ENCODE measurements at regions not wholly inside any gene's neighbourhood (a gene's known extent, or its start where the extent isn't known, plus 50 kb on each side); places are given as distances from the start of the nearest gene placed in this dataset.

DNA sequence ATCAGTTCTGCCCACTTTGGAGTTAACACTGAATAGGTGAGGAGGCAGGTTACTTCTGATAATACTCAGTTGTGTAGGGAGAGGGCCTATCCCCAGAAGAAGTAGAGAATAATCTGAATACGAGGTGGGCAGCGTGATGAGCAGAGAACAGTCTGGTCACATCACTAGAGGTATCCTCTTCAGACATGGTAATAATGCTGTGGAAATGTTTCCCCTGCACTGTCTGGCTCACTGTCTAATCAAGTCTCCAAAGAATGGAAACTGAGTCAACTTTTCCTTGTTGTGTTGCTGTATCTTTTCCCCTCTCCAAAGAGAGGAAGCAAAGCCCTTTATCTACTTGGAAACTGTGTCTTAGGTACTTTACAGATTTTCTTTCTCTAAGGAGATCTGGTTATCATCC lies 110.9 kb upstream of the ANKRD55 start:
- Histone ChIP-seq H3K4me3 (no peak overlapping the region), H3K36me3 (no peaks in the 10 kb centered on the region), H3K9me3 (no peaks in the 10 kb centered on the region), H3K27ac (no peak overlapping the region), H3K4me1 (no peaks in the 10 kb centered on the region), H3K27me3 (no peaks in the 10 kb centered on the region)
- no peak for ATAC-seq
- intact Hi-C loops (cut with DNase I; ENCODE audit: low total_unique reads) = no loop called here
- no peak for TF ChIP-seq POLR2A (IDR thresholded peaks at IDR 0.05)
- TF ChIP-seq, protein P1, sequence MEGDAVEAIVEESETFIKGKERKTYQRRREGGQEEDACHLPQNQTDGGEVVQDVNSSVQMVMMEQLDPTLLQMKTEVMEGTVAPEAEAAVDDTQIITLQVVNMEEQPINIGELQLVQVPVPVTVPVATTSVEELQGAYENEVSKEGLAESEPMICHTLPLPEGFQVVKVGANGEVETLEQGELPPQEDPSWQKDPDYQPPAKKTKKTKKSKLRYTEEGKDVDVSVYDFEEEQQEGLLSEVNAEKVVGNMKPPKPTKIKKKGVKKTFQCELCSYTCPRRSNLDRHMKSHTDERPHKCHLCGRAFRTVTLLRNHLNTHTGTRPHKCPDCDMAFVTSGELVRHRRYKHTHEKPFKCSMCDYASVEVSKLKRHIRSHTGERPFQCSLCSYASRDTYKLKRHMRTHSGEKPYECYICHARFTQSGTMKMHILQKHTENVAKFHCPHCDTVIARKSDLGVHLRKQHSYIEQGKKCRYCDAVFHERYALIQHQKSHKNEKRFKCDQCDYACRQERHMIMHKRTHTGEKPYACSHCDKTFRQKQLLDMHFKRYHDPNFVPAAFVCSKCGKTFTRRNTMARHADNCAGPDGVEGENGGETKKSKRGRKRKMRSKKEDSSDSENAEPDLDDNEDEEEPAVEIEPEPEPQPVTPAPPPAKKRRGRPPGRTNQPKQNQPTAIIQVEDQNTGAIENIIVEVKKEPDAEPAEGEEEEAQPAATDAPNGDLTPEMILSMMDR (IDR thresholded peaks at IDR 0.05 in 4 of 5, conservative IDR thresholded peaks at IDR 0.05 in 1 of 5) = no peak
- in situ Hi-C loops (cut with MboI; ENCODE audit: low sequenced_read_pairs in 4 of 4) = no loop called here
- DNase-seq = no peak

DNA sequence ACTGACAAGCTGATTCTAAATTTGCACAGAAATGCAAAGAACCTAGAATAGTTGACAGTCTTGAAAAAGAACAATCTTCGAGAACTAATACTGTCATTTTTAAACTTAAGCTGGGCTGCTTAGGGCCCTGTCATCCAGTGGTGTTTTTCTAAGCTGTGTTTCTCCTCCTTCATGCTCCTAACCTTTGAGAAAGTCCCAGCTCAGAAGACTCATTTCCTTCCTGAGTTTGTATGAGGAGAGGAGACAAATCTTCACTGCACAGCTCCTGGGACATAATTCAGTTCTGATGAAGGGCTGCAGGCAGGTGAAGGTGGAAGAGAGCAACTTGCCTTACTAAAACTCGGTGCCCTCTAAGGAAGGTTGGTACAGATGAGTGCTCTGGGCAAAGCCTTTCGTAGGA lies 109.5 kb upstream of the ANKRD55 start:
- TF ChIP-seq POLR2A (IDR thresholded peaks at IDR 0.05) = no peak
- TF ChIP-seq, protein P1 (IDR thresholded peaks at IDR 0.05 in 4 of 5, conservative IDR thresholded peaks at IDR 0.05 in 1 of 5) = no peak
- intact Hi-C loops (cut with DNase I; ENCODE audit: low total_unique reads) = no loop called here
- DNase-seq (no peak), ATAC-seq (no peak)
- Histone ChIP-seq H3K9me3 (no peaks in the 10 kb centered on the region), H3K4me1 (no peaks in the 10 kb centered on the region), H3K36me3 (no peaks in the 10 kb centered on the region), H3K27ac (no peak overlapping the region), H3K27me3 (no peaks in the 10 kb centered on the region), H3K4me3 (no peak overlapping the region)
- in situ Hi-C loops (cut with MboI; ENCODE audit: low sequenced_read_pairs in 4 of 4) = no loop called here

DNA sequence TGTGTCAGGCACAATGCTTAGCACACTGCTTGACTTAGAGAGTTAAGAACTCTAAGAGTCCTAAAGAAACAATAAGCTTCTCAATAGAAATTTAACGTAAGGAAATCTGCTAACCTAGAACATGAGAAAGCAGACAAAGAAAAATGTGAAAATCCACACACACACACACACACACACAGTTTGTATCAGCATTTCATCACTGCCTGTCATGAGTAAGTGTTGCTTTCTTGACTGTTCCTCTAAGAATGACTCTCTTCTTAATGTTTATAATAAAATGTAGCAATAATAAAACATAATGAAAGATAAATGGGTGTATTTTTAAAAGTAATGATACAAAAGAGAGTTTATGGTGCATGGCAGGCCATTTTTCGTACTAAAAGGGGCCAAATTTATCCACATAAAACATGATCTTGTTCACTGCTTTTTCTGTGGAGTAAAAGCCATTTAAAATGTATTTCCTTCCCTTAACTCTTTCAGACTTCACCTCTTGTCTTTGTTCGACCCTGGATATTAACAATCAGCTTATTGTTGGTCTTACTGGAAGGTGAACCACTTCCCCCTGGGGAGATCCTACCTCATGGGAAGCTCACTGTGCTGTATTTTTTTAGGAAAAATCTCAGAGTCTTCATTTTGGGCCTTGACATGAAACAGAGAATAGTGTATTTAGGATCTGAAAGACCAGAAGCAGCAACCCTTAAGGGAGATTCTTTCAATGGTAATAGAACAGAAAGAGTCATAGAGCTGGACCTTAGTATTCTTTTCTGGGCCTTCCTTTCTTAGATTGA lies 107.3 kb upstream of the ANKRD55 start:
- Histone ChIP-seq H3K4me1 (no peaks in the 10 kb centered on the region), H3K9me3 (no peaks in the 10 kb centered on the region), H3K4me3 (no peak overlapping the region), H3K27ac (no peak overlapping the region), H3K36me3 (no peaks in the 10 kb centered on the region), H3K27me3 (no peaks in the 10 kb centered on the region)
- intact Hi-C loops (cut with DNase I; ENCODE audit: low total_unique reads) = no loop called here
- TF ChIP-seq POLR2A (IDR thresholded peaks at IDR 0.05) = no peak
- TF ChIP-seq, protein P1 (IDR thresholded peaks at IDR 0.05 in 4 of 5, conservative IDR thresholded peaks at IDR 0.05 in 1 of 5) = no peak
- DNase-seq (no peak), ATAC-seq (no peak)
- in situ Hi-C loops (cut with MboI; ENCODE audit: low sequenced_read_pairs in 4 of 4) = no loop called here

DNA sequence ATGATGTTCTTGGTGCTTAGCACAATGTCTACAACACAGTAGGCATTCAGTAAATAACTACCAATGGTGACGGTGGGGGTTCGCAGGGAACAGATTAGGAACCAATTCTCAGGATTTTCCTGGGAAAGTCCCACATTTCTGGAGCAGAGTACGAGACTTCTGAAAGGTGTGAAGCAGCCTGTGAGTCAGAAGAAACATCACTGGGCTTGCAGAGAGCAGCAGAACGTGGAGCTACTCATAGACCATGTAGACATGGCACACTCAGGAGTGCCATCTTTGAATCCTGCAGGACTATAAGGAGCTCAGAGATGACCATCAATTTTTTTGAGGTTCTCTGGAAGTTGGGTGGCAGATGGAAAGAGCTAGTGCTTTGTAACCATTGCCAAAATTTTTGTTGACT lies 106.6 kb upstream of the ANKRD55 start:
- no peak for DNase-seq
- no peak for ATAC-seq
- no peak overlapping the region for H3K4me3 ChIP-seq
- no peaks in the 10 kb centered on the region for H3K9me3 ChIP-seq
- in situ Hi-C loops (cut with MboI; ENCODE audit: low sequenced_read_pairs in 4 of 4) (no loop called here), intact Hi-C loops (cut with DNase I; ENCODE audit: low total_unique reads) (no loop called here)
- no peaks in the 10 kb centered on the region for H3K4me1 ChIP-seq
- H3K36me3 ChIP-seq = no peaks in the 10 kb centered on the region
- TF ChIP-seq, protein P1 (IDR thresholded peaks at IDR 0.05 in 4 of 5, conservative IDR thresholded peaks at IDR 0.05 in 1 of 5) = no peak
- no peak for TF ChIP-seq POLR2A (IDR thresholded peaks at IDR 0.05)
- no peaks in the 10 kb centered on the region for H3K27me3 ChIP-seq
- H3K27ac ChIP-seq = no peak overlapping the region

Data from gastrocnemius medialis (tissue), 4 donors.